Middle frontal gyrus (tissue), 1 donor: ENCODE measurements at regions not wholly inside any gene's neighbourhood (a gene's known extent, or its start where the extent isn't known, plus 50 kb on each side); places are given as distances from the start of the nearest gene placed in this dataset.
"Not testable (repeated sequence)": the region's sequence is repeated elsewhere in the genome, so short reads cannot be mapped to it uniquely, and the experiment has no call there.

Source experiments
- DNase-seq: peaks from one replicate; pipeline ENCODE4 v3.0.0-alpha.2; 2015; ENCODE audit warnings: low spot score; ENCODE audit errors: extremely low spot score

DNA sequence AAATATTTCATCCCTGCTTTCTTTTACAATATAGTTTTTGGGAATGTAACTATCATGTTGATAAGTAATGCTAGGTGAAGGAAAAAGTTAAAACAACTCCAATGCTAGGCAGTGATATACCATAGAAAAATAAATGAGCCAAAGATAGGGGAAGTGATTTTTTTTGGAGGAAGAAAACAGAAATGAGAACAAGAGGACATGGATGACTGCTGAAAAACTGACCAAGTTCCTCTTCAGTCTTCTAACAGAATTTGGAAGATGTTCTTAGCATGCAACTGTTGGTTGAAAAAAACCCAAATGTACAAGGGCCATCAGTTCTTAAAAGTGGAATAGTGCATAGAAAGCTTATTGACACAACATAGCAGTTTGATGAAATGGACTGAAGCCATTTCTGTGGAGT, 262.5 kb upstream of the STARD13 start:
- no peak for DNase-seq

DNA sequence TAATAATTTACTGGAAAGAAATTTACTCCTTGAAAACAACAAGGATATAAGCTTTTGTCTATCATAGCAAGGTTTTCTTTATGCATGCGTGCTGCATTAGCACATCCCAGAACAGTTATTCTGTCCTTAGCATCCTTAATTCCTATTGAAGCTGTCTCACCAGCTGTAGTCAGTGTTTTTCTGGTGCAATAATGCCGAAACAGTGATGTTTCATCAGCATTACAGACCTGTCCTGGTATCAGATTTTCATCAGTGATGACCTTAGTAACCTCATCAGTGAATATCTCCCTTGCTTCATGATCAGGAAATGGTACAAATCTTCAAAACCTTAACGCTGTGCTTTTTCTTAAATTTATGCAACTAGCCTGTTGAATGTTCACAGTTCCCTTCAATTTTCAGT, 264.7 kb upstream of the STARD13 start:
- DNase-seq, result no peak

DNA sequence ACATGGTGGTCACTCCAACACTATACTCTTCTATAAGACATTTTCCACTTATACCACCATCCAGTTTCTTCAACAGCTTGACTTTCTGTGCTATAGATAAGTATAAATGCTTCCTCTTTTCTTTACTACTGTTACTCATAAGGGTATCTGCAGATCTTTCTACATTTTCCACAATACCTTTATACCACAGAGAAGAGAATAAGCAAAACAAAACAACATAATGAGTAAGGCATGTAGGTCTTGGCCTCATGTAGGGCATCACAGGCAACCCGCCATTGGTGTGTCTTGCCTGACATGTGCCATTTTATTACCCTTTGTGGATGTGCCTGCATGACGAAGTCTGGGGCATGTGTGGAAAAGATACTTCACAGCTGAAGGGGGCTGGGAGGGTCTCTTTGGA, 265.3 kb upstream of the STARD13 start:
- DNase-seq, result no peak

DNA sequence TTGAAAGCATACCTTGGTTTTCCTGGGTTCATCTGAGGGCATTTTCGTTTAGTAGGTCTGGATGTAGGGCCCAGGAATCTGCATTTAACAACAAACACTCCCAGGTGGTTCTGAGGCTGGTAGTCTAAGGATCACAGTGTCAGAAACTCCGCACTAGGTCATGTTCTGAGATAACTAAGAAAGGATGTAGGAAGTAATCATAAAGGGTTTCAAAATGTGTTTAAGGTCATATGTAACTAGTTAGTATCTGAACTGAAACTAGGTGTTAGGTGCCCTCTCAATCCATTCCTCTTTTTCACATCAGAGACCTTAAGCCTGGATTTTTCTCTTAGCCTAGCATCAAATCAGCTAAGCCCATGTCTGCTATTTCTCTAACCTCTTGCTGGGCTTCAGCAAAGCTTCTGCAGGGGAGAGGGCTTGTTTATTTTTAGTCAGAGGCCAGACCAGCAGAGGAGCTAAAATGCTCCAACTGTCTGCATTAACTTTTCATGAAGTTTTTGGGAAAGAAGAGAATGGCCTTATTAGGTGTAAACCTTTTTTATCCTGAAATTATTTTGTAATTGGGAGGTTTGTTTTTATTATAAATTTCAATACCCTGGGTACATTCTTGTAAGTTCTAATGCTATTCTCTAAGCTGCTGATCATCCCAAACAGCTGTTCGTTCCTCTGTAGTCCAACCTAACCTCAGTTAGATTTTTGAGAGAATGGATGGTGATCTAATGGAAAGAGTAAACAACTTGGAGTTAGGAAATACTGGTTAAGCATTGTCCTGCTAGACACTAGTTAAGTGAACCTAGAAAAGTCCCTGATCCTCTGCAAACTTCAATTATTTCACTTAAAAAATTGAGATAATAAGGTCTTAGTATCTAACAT, 262.8 kb upstream of the RFC3 start:
- no peak for DNase-seq

- DNase-seq, result no peak
Measured at GRCh38 chr13:33556828-33557227, 261.1 kb upstream of the RFC3 start.

GRCh38 chr13:33560726-33561125, 257.2 kb upstream of the RFC3 start:
- DNase-seq, result no peak

- no peak for DNase-seq
Measured at GRCh38 chr13:33561627-33562026, 256.3 kb upstream of the RFC3 start.

- no peak for DNase-seq
Measured at GRCh38 chr13:33571618-33572017, 246.3 kb upstream of the RFC3 start.

GRCh38 chr13:33572322-33572721, 245.6 kb upstream of the RFC3 start:
- DNase-seq, result not testable (repeated sequence)

DNA sequence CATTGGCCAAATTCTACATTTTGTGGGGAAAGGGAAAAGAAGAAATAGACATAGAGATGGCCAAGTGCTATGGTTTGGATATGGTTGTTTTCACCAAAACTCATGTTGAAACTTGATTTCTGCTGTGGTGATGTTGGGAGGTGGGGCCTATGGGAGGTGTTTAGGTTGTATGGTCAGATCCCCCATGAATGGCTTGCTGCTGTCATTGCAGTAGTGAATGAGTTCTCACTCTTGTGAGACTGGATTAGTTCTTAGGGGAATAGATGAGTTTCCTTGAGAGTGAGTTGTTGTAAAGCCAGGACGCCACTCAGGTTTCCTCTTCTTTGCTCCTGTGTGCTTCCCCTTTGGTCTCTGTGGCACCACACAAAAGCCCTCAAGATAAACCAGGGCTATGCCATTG, 242.6 kb upstream of the RFC3 start:
- DNase-seq, result no peak

DNA sequence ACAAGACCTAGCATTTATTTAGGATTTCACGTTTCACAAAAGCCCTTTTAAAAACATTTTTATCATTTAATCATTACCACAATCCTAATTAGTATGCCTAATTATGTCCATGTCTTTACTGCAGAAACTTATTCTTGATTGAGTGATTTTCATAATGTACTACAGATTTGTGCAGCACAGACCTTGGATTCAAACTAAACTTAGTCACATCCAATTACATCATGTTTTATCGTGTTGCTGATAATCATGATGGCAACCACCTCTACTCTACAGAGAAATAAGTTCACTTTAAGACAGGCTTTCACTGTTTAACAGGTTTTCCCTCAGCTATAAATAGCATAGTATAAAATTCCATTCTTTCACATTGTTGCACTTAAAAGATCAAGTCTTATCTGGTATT, 240.9 kb upstream of the RFC3 start:
- DNase-seq, result no peak

- no peak for DNase-seq
Measured at GRCh38 chr13:33578786-33579185, 239.2 kb upstream of the RFC3 start.

GRCh38 chr13:33582121-33582520, 235.8 kb upstream of the RFC3 start:
- DNase-seq, result no peak

GRCh38 chr13:33583398-33583797, 234.6 kb upstream of the RFC3 start:
- DNase-seq, result no peak

- DNase-seq, result peak; percentile 64
Measured at GRCh38 chr13:33590936-33591335, 227.0 kb upstream of the RFC3 start.

- peak; percentile 36 for DNase-seq
Measured at GRCh38 chr13:33606692-33607091, 211.3 kb upstream of the RFC3 start.

DNA sequence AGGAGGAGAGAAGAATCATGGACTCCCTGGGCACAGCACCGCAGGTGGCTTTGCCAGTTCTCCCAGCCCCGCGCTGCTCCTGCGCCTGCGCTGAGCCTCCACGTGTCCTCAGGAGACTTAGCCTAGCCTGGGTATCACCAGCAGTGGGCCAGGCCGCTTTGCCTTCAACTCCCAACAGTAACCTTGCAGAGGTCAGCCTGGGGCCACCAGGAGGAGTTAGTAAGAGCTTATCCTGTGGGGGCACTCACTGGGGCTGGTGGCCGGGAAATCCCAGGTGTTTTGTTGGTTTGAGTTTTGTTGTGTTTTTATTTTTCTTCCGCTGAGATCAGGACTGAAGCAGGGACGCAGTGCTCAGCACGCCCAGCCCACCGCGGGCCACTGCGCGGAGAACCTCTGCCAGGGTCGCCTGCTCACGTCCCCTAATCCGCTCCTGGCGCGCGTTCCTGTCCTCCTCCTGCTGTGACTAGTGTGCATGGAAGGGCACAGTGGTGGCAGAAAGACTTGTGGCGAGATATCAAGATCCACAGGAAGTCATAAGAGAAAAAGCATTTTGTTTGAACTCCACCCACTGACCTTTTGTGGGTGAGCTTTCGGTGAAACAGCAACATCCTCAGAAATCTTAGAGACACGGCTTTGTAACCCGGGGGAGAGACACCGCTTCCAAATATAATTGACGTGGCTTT, 207.4 kb upstream of the RFC3 start:
- no peak for DNase-seq

GRCh38 chr13:33611121-33611805, 206.7 kb upstream of the RFC3 start:
- peak; percentile 17 for DNase-seq

- no peak for DNase-seq
Measured at GRCh38 chr13:33612641-33613638, 205.0 kb upstream of the RFC3 start.

DNA sequence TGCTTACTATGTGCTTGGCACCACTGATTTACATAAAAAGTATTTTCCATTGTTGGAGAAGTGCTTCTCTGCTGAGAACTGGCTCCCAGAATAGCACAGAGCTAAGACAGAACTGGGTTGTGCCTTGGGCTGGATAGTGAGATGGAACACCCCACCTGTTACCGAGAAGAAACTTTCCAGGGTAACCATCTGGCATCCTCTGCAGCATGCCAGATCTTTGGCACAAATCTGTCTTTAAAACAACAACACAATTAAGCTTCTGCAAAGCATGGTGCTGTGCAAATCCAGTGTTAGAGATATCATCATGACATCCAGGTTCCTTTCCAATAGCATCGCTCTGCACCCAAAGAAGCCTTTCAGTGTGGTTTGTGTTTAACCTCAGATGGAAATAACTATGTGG, 202.5 kb upstream of the RFC3 start:
- DNase-seq, result peak; percentile 75

DNA sequence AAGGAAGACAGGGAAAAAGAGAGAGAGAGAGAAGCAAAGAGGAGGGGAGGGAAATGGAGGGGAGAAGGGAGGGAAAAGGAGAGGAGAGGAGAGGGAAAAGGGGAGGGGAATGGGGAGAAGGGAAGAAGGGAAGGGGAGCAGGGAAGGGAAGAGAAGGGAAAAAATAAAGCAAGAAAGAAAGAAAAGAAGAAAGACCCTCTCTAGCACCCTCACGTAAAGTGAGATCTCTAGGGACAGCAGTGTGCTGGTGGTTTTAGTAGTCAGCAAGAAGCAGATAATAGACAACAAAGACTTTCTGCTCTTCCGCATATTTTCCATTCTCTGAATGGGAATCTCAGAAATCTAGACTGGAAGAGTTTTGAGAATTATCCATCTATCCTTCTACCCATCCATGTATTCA, 201.8 kb upstream of the RFC3 start:
- no peak for DNase-seq
